ENCODE measurements at regions not wholly inside any gene's neighbourhood (a gene's known extent, or its start where the extent isn't known, plus 50 kb on each side); places are given as distances from the start of the nearest gene placed in this dataset.

DNA sequence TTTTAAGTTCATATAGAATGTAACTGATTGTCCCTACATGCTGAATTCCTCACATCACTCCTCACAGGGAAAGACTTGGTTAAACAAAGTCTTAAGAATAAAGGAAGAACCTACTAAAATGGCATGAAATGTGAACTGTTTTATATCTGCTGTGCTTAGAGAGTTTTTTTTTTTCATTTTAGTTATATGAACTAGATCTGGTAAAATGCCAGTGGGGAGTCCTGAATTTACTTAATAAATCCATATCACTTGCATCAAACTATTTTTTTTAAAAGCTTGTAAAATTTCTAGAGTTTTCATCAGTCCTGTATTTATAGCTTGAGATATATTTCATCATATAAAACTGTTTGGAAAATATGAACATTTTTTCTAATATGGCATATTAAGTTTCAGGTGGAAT lies 1528.6 kb downstream of the EFNA5 start:
- no peak for TF ChIP-seq CTCF (IDR thresholded peaks at IDR 0.05)
- H3K27me3 ChIP-seq (ENCODE audit: insufficient read depth in 3 of 3, low read length in 2 of 3) = no peaks in the 10 kb centered on the region
- ATAC-seq = no peak
- no peak overlapping the region for H3K4me3 ChIP-seq
- intact Hi-C loops (cut with DNase I) = no loop called here
- H3K4me1 ChIP-seq = peaks cover 6% of the 10 kb centered on the region
- no peak overlapping the region for H3K27ac ChIP-seq
- H3K36me3 ChIP-seq (ENCODE audit: insufficient read depth in 1 of 2, low read depth in 1 of 2) = no peaks in the 10 kb centered on the region
- H3K9me3 ChIP-seq = no peaks in the 10 kb centered on the region
- DNase-seq = no peak

GRCh38 chr5:106140101-106140500 lies 1530.6 kb downstream of the EFNA5 start:
- no peak for ATAC-seq
- 77 to 80% (median 80%) methylated on average over 2 of the region's 2 CpGs for whole genome bisulfite sequencing, 3 donors
- TF ChIP-seq CTCF (IDR thresholded peaks at IDR 0.05) = no peak
- H3K36me3 ChIP-seq (ENCODE audit: insufficient read depth in 1 of 2, low read depth in 1 of 2) = no peaks in the 10 kb centered on the region
- intact Hi-C loops (cut with DNase I) = no loop called here
- H3K27me3 ChIP-seq (ENCODE audit: insufficient read depth in 3 of 3, low read length in 2 of 3) = no peaks in the 10 kb centered on the region
- no peak for DNase-seq
- no peaks in the 10 kb centered on the region for H3K9me3 ChIP-seq
- H3K4me1 ChIP-seq = peaks cover 6% of the 10 kb centered on the region
- H3K4me3 ChIP-seq = no peak overlapping the region
- no peak overlapping the region for H3K27ac ChIP-seq

GRCh38 chr5:106136061-106136460 lies 1534.7 kb downstream of the EFNA5 start:
- intact Hi-C loops (cut with DNase I) = no loop called here
- 52 to 64% (median 59%) methylated on average over 2 of the region's 2 CpGs for WGBS, 3 donors
- DNase-seq (no peak), ATAC-seq (no peak)
- no peak overlapping the region for H3K4me3 ChIP-seq
- no peaks in the 10 kb centered on the region for H3K9me3 ChIP-seq
- no peak for TF ChIP-seq CTCF (IDR thresholded peaks at IDR 0.05)
- H3K27me3 ChIP-seq (ENCODE audit: insufficient read depth in 3 of 3, low read length in 2 of 3) = no peaks in the 10 kb centered on the region
- H3K27ac ChIP-seq = no peak overlapping the region
- no peaks in the 10 kb centered on the region for H3K36me3 ChIP-seq (ENCODE audit: insufficient read depth in 1 of 2, low read depth in 1 of 2)
- H3K4me1 ChIP-seq = no peaks in the 10 kb centered on the region

DNA sequence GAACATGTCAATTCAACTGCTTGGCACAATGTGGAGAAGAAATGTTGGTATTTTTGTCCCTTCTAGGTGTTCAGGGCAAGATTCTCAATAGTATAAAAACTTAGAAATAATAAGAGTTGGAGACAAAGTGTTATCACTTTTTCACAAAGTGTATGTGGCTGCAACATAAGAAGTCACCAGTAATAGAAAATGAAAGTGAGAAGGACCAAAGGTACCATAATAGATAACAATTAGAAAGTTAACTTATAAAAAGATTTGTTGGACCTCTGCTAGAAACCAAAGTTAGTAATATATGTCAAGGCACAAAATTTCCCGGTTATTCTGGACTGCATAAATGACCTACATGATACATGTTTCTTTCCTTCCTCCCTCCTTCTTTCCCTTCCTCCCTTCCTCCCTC lies 1535.3 kb downstream of the EFNA5 start:
- no peaks in the 10 kb centered on the region for H3K9me3 ChIP-seq
- intact Hi-C loops (cut with DNase I) = no loop called here
- H3K4me3 ChIP-seq = no peak overlapping the region
- H3K4me1 ChIP-seq = no peaks in the 10 kb centered on the region
- no peaks in the 10 kb centered on the region for H3K27me3 ChIP-seq (ENCODE audit: insufficient read depth in 3 of 3, low read length in 2 of 3)
- 76 to 92% (median 78%) methylated on average over 1 of the region's 1 CpG for WGBS, 3 donors
- no peaks in the 10 kb centered on the region for H3K36me3 ChIP-seq (ENCODE audit: insufficient read depth in 1 of 2, low read depth in 1 of 2)
- DNase-seq = no peak
- TF ChIP-seq CTCF (IDR thresholded peaks at IDR 0.05) = no peak
- no peak for ATAC-seq
- no peak overlapping the region for H3K27ac ChIP-seq

- no peak for TF ChIP-seq CTCF (IDR thresholded peaks at IDR 0.05)
- no peak overlapping the region for H3K27ac ChIP-seq
- ATAC-seq (no peak), DNase-seq (no peak)
- H3K27me3 ChIP-seq (ENCODE audit: insufficient read depth in 3 of 3, low read length in 2 of 3) = no peaks in the 10 kb centered on the region
- no peaks in the 10 kb centered on the region for H3K4me1 ChIP-seq
- intact Hi-C loops (cut with DNase I) = no loop called here
- no peaks in the 10 kb centered on the region for H3K36me3 ChIP-seq (ENCODE audit: insufficient read depth in 1 of 2, low read depth in 1 of 2)
- H3K4me3 ChIP-seq = no peak overlapping the region
- no peaks in the 10 kb centered on the region for H3K9me3 ChIP-seq
Measured at GRCh38 chr5:106134549-106134948, 1536.2 kb downstream of the EFNA5 start.
